ENCODE measurements at regions not wholly inside any gene's neighbourhood (a gene's known extent, or its start where the extent isn't known, plus 50 kb on each side); places are given as distances from the start of the nearest gene placed in this dataset.

DNA sequence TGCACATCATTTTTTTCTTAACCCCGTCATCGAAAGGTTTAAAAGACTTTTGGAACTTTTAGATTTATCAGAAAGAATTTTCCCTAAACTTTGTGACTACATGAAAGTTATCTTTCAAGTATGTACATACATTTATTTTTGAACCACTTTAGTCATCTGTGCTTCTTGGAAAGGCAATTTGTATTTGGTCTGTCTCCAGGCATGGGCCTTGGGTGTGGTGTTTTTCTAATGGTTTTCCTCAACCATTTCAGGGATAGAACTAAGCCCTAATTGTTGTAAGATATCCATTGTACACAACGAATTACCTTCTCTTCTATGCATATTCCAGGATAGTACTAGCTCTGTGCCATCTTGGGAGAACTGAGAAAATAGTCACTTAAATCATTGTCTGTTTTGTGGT is 191.5 kb upstream of the RPL34 start:
- TF ChIP-seq POLR2A (IDR thresholded peaks at IDR 0.05; ENCODE audit: low read length) (no peak), GATA1 (IDR thresholded peaks at IDR 0.05; ENCODE audit: low read depth, low read length) (no peak)
